HepG2 (cell line): ENCODE measurements at regions not wholly inside any gene's neighbourhood (a gene's known extent, or its start where the extent isn't known, plus 50 kb on each side); places are given as distances from the start of the nearest gene placed in this dataset.

Source experiments
- ATAC-seq: fragments of 200-7000 bp; cut with Tn5 transposase; 3 replicates; pipeline ENCODE4 v1.9.1; 2020; ENCODE audit warnings: mild to moderate bottlenecking, moderate library complexity
- BruUV-seq: library from RNA; stranded (reverse); fragments of 400-500 nt; replicated peaks from 2 replicates; lab custom pipeline; 2021; lab: Mats Ljungman, UMichigan
- CTCF ChIA-PET: fragments of 300-600 bp; formaldehyde crosslinking; extraction: SDS; loops from one replicate; lab custom pipeline; 2021; ENCODE audit warnings: low total read pairs, inconsistent platforms, low intra/inter-chr PET ratio; lab: Yijun Ruan, JAX
- POLR2A ChIA-PET: fragments of 350-600 bp; sonication (Branson Sonifier 250); formaldehyde crosslinking; loops from one replicate; lab custom pipeline; 2020; ENCODE audit warnings: antibody characterized with exemption, inconsistent platforms; lab: Yijun Ruan, JAX
- DNase-seq: peaks from one replicate; pipeline ENCODE4 v3.0.0-alpha.2; 2015; ENCODE audit warnings: low spot score
- FAIRE-seq: peaks from 3 replicates; lab custom pipeline; 2011; peaks lifted over from hg19 to GRCh38; lab: Jason Lieb, UNC
- H2AFZ ChIP-seq: one replicate; pipeline ENCODE4 v1.6.1; 2011; ENCODE audit warnings: low read length, inconsistent platforms
- H3K27ac ChIP-seq: fragments of 300-600 bp; 3 replicates; pipeline ENCODE4 v1.8.0; 2011; ENCODE audit warnings: mixed run types, mild to moderate bottlenecking, mixed read lengths, low read length, inconsistent platforms; ENCODE audit not compliant: insufficient read depth; ENCODE audit errors: extremely low read length
- H3K27me3 ChIP-seq, 2 experiments: fragments of 200-600 bp in 1 of 2; 2 replicates in 1 of 2; 3 replicates in 1 of 2; pipeline versions ENCODE4 v1.6.0 to v1.8.0; 2011; ENCODE audit warnings: low read length in 2 of 2, mild to moderate bottlenecking in 2 of 2, moderate library complexity in 2 of 2, inconsistent platforms in 1 of 2; ENCODE audit not compliant: insufficient read depth in 2 of 2, control insufficient read depth in 1 of 2
- H3K36me3 ChIP-seq, 2 experiments: fragments of 200-600 bp in 1 of 2; replicated peaks in 1 of 2; 2 replicates in 1 of 2; 3 replicates in 1 of 2; pipeline versions ENCODE4 v1.5.1 to v1.8.0; 2011; ENCODE audit warnings: low read length in 2 of 2, inconsistent platforms in 1 of 2; ENCODE audit not compliant: insufficient read depth in 2 of 2, control insufficient read depth in 1 of 2
- H3K4me1 ChIP-seq: 2 replicates; pipeline ENCODE4 v1.5.1; 2012; ENCODE audit warnings: low read length, inconsistent platforms; ENCODE audit not compliant: insufficient read depth
- H3K4me2 ChIP-seq: 2 replicates; pipeline ENCODE4 v1.6.0; 2011; ENCODE audit warnings: low read depth, low read length, inconsistent platforms
- H3K4me3 ChIP-seq, 3 experiments: fragments of 200-600 bp in 1 of 3; sonication (generic), shearing (Covaris generic) in 1 of 3; replicated peaks in 1 of 3; 2 replicates each; pipeline ENCODE4 v1.5.1; 2011 to 2016; ENCODE audit warnings: low read length in 3 of 3, inconsistent platforms in 2 of 3, low read depth in 2 of 3, mild to moderate bottlenecking in 2 of 3, control low read depth in 1 of 3, mixed read lengths in 1 of 3; ENCODE audit not compliant: insufficient read depth in 1 of 3
- H3K79me2 ChIP-seq: one replicate; pipeline ENCODE4 v1.6.1; 2011; ENCODE audit warnings: low read length, inconsistent platforms; ENCODE audit not compliant: insufficient read depth
- H3K9ac ChIP-seq: 2 replicates; pipeline ENCODE4 v1.6.0; 2011; ENCODE audit warnings: mild to moderate bottlenecking, low read depth, low read length, inconsistent platforms; ENCODE audit not compliant: insufficient read depth
- H3K9me3 ChIP-seq: 2 replicates; pipeline ENCODE4 v1.5.1; 2012; ENCODE audit warnings: mild to moderate bottlenecking, low read length
- H4K20me1 ChIP-seq: 2 replicates; pipeline ENCODE4 v1.6.0; 2011; ENCODE audit warnings: inconsistent platforms, mild to moderate bottlenecking, low read length, moderate library complexity; ENCODE audit not compliant: insufficient read depth
- ARHGAP35 ChIP-seq: sonication (generic); formaldehyde crosslinking; IDR thresholded peaks from 2 replicates; pipeline ENCODE4 v1.9.0; 2022; ENCODE audit warnings: mild to moderate bottlenecking, inconsistent platforms, moderate library complexity, missing genetic modification reagents, borderline replicate concordance
- ATF2 ChIP-seq: sonication (generic); formaldehyde crosslinking; IDR thresholded peaks from 2 replicates; pipeline ENCODE4 v1.4.0; 2020; ENCODE audit warnings: missing genetic modification reagents
- CREM ChIP-seq, 2 experiments: sonication (generic) in 1 of 2; formaldehyde crosslinking in 1 of 2; IDR thresholded peaks; 2 replicates each; pipeline versions ENCODE4 v1.4.0 to v1.6.1; 2016 to 2020; ENCODE audit warnings: antibody characterized with exemption in 1 of 2, mild to moderate bottlenecking in 1 of 2, missing genetic modification reagents in 1 of 2
- E2F1 ChIP-seq: sonication (generic); formaldehyde crosslinking; IDR thresholded peaks from 2 replicates; pipeline ENCODE4 v1.5.0; 2020; ENCODE audit warnings: missing genetic modification reagents
- GZF1 ChIP-seq: sonication (generic); formaldehyde crosslinking; IDR thresholded peaks from 2 replicates; pipeline ENCODE4 v1.5.1; 2020; ENCODE audit warnings: mild to moderate bottlenecking, missing genetic modification reagents
- HCFC1 ChIP-seq: fragments of 150-350 bp; IDR thresholded peaks from 2 replicates; pipeline ENCODE4 v1.6.1; 2014; ENCODE audit warnings: low read depth, low read length
- HNRNPLL ChIP-seq: fragments of 200-400 bp; formaldehyde crosslinking; IDR thresholded peaks from 2 replicates; pipeline ENCODE4 v1.6.1; 2017; ENCODE audit warnings: mild to moderate bottlenecking, low read depth, low read length; ENCODE audit not compliant: poor library complexity, severe bottlenecking
- IRF2 ChIP-seq: IDR thresholded peaks from 2 replicates; pipeline ENCODE4 v1.6.1; 2018; ENCODE audit warnings: missing genetic modification reagents, missing compliant biosample characterization
- KLF9 ChIP-seq: IDR thresholded peaks from 2 replicates; pipeline ENCODE4 v1.6.1; 2016; ENCODE audit warnings: low read depth
- THAP9 ChIP-seq: sonication (generic); formaldehyde crosslinking; IDR thresholded peaks from 2 replicates; pipeline ENCODE4; 2020; ENCODE audit warnings: missing genetic modification reagents, mild to moderate bottlenecking, borderline replicate concordance
- TP53 ChIP-seq: sonication (generic); formaldehyde crosslinking; conservative IDR thresholded peaks from 2 replicates; pipeline ENCODE4 v1.4.0; 2020; ENCODE audit warnings: missing genetic modification reagents
- USF2 ChIP-seq, 2 experiments: sonication (generic) in 1 of 2; formaldehyde crosslinking in 1 of 2; IDR thresholded peaks; 2 replicates each; pipeline versions ENCODE4 v1.5.1 to v1.6.1; 2011 to 2020; ENCODE audit warnings: borderline replicate concordance in 1 of 2, low read depth in 1 of 2, low read length in 1 of 2, mild to moderate bottlenecking in 1 of 2, missing genetic modification reagents in 1 of 2, moderate library complexity in 1 of 2
- ZBTB42 ChIP-seq: sonication (generic); formaldehyde crosslinking; IDR thresholded peaks from 2 replicates; pipeline ENCODE4 v1.5.0; 2020; ENCODE audit warnings: mild to moderate bottlenecking, missing genetic modification reagents
- ZNF570 ChIP-seq: sonication (generic); formaldehyde crosslinking; IDR thresholded peaks from 2 replicates; pipeline ENCODE4 v1.4.0; 2020; ENCODE audit warnings: mild to moderate bottlenecking, missing genetic modification reagents, borderline replicate concordance
- ZNF576 ChIP-seq: sonication (generic); formaldehyde crosslinking; IDR thresholded peaks from 2 replicates; pipeline ENCODE4 v1.4.0; 2020; ENCODE audit warnings: mild to moderate bottlenecking, missing genetic modification reagents
- ZNF672 ChIP-seq: sonication (generic); formaldehyde crosslinking; IDR thresholded peaks from 2 replicates; pipeline ENCODE4 v1.8.1; 2022; ENCODE audit warnings: missing genetic modification reagents
- WGBS: methylation state at CpG from one replicate; pipeline ENCODE4 v1.1.6; 2017; ENCODE audit warnings: low lambda C conversion rate; 5-methylcytosine and 5-hydroxymethylcytosine counted together
- in situ Hi-C: cut with HindIII; loops from 2 replicates; pipeline ENCODE4 v1.10.0; 2017; ENCODE audit warnings: low pct_unique_long_range_greater_than_20kb; ENCODE audit not compliant: extremely low pct_ligation_motif_present
- intact Hi-C: fragments of 100-400 bp; cut with micrococcal nuclease; formaldehyde crosslinking; loops from one replicate; pipeline ENCODE4 v1.10.0; 2022; ENCODE audit not compliant: unreplicated experiment

GRCh38 chr5:57845025-57845424 lies 362.4 kb upstream of the ACTBL2 start:
- ChIA-PET POLR2A (no interaction called here), CTCF (no interaction called here)
- DNase-seq, result no peak
- intact Hi-C loops (no loop called here), in situ Hi-C loops (no loop called here)
- no peak overlapping the region for H3K9ac ChIP-seq
- H3K79me2 ChIP-seq, result no peaks in the 10 kb centered on the region
- no peak overlapping the region for H3K4me3 ChIP-seq
- no peaks in the 10 kb centered on the region for H3K4me1 ChIP-seq
- no peaks in the 10 kb centered on the region for H3K9me3 ChIP-seq
- no peak for ATAC-seq
- H4K20me1 ChIP-seq, result no peaks in the 10 kb centered on the region
- H2AFZ ChIP-seq, result no peak overlapping the region
- no peaks in the 10 kb centered on the region; a peak in 1 of 5 replicates for H3K27me3 ChIP-seq
- FAIRE-seq, result no peak
- no peak overlapping the region for H3K27ac ChIP-seq
- H3K36me3 ChIP-seq, result no peaks in the 10 kb centered on the region
- no TSS peak for BruUV-seq
- no peak overlapping the region for H3K4me2 ChIP-seq
- WGBS, result 50% methylated on average over 2 of the region's 2 CpGs
- TF ChIP-seq HCFC1 (no peak), CREM (IDR thresholded peaks at IDR 0.05) (no peak), CREM (CRISPR knock-in tag; IDR thresholded peaks at IDR 0.05) (no peak), ATF2 (CRISPR knock-in tag) (no peak), HNRNPLL (no peak), ARHGAP35 (no peak), USF2 (IDR thresholded peaks at IDR 0.05; ENCODE audit: low read depth, low read length) (no peak), USF2 (CRISPR knock-in tag; IDR thresholded peaks at IDR 0.05; ENCODE audit: borderline replicate concordance) (no peak), IRF2 (CRISPR knock-in tag) (no peak), E2F1 (no peak), GZF1 (CRISPR knock-in tag) (no peak), ZNF672 (no peak), ZNF576 (no peak), KLF9 (CRISPR knock-in tag) (no peak), ZNF570 (CRISPR knock-in tag) (no peak), THAP9 (CRISPR knock-in tag) (no peak), TP53 (CRISPR knock-in tag) (no peak), ZBTB42 (CRISPR knock-in tag) (no peak)
